Cardiac fibroblast (primary cell): ENCODE measurements at regions not wholly inside any gene's neighbourhood (a gene's known extent, or its start where the extent isn't known, plus 50 kb on each side); places are given as distances from the start of the nearest gene placed in this dataset.

Experiments
- DNase-seq, 2 donors: peaks; one replicate each; pipeline versions ENCODE4 v3.0.0 to v3.0.0-alpha.2; 2010; ENCODE audit warnings: low read depth in 2 of 2
- H3K4me3 ChIP-seq, 2 donors: replicated peaks in 1 of 2; 1 replicate in 1 of 2; 2 replicates in 1 of 2; pipeline ENCODE4 v1.5.1; 2011; ENCODE audit warnings: low read depth in 2 of 2, low read length in 2 of 2, mild to moderate bottlenecking in 2 of 2, moderate library complexity in 1 of 2
- TF ChIP-seq, protein P1 (sequence below): IDR thresholded peaks from one replicate; pipeline ENCODE4 v1.5.1; 2011; ENCODE audit warnings: low read depth, mild to moderate bottlenecking, low read length, inconsistent platforms

DNA sequence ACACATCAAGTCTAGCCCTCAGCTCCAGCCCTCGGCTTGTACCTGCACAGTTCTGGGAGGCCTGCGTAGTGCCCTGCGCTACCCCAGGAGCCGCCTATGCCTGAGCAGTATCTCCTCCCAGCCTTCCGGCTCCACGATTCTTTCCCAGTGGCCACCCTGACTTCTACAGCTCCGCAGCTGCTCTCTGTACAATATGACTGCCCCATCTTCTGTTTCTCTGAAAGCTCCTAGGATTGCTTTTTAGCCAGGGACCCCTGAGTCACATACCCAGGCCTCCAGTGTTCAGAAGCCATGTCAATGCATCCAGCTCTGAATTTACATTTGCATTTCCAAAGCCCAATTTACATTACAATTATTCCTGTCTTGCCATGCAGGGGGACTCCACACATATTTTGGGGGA lies 135.5 kb downstream of the PJA1 start:
- TF ChIP-seq, protein P1, sequence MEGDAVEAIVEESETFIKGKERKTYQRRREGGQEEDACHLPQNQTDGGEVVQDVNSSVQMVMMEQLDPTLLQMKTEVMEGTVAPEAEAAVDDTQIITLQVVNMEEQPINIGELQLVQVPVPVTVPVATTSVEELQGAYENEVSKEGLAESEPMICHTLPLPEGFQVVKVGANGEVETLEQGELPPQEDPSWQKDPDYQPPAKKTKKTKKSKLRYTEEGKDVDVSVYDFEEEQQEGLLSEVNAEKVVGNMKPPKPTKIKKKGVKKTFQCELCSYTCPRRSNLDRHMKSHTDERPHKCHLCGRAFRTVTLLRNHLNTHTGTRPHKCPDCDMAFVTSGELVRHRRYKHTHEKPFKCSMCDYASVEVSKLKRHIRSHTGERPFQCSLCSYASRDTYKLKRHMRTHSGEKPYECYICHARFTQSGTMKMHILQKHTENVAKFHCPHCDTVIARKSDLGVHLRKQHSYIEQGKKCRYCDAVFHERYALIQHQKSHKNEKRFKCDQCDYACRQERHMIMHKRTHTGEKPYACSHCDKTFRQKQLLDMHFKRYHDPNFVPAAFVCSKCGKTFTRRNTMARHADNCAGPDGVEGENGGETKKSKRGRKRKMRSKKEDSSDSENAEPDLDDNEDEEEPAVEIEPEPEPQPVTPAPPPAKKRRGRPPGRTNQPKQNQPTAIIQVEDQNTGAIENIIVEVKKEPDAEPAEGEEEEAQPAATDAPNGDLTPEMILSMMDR: no peak
- DNase-seq: no peak
- no peak overlapping the region for H3K4me3 ChIP-seq

DNA sequence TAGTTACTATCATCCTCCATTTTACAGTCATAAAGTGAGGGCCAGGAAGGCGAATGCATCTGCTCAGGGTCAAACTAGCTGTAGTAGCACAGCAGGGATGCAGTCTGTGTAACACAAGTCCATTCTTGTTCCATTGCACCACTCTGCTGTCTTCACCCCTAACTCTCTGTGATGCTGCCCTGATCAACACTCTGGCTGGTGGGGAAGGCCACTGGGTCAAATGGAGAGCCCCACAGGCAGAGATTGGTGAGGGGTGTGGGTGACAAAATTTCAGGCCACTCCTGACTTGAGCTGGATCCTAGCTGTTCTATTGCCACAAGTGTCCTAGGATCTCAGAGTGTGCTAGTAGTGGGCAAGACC lies 136.5 kb downstream of the PJA1 start:
- DNase-seq: no peak
- no peak overlapping the region for H3K4me3 ChIP-seq
- TF ChIP-seq, protein P1: no peak

DNA sequence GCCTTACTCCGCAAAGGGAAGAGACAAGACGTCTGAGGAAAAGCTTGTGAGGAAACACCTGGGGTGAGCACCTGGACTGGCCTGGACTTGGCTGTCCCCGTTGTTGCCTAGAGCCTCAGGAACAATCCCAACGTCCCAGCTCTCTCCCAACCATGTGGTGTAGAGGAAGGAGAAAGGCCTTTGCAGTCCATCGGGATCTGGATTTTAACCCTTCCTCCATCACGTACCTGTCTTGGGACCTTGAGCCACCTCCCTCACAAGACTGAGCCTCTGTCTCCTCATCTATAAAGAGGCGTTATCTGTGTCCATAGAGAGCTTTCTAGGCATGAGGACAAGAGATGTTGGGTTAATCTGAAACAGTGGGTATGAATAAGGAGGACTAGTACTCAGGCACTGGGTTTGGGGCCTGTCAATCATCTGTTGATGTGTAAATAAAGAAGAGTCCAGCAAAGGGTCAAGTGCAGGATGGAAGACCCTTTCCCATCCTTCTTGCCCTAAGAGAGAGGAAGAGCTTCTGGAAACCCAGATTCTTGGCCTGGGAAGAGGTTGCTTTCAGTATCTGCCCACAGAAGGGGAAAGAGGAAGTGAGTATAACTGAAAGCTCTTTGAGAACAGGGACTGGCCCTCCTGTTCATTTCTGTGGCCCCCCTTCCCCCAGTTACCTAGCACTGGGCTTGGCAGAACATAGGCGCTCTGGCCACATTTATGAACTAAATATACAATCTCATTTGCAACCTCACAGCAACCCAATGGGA lies 137.1 kb downstream of the PJA1 start:
- no peak overlapping the region for H3K4me3 ChIP-seq
- TF ChIP-seq, protein P1: no peak
- no peak for DNase-seq

DNA sequence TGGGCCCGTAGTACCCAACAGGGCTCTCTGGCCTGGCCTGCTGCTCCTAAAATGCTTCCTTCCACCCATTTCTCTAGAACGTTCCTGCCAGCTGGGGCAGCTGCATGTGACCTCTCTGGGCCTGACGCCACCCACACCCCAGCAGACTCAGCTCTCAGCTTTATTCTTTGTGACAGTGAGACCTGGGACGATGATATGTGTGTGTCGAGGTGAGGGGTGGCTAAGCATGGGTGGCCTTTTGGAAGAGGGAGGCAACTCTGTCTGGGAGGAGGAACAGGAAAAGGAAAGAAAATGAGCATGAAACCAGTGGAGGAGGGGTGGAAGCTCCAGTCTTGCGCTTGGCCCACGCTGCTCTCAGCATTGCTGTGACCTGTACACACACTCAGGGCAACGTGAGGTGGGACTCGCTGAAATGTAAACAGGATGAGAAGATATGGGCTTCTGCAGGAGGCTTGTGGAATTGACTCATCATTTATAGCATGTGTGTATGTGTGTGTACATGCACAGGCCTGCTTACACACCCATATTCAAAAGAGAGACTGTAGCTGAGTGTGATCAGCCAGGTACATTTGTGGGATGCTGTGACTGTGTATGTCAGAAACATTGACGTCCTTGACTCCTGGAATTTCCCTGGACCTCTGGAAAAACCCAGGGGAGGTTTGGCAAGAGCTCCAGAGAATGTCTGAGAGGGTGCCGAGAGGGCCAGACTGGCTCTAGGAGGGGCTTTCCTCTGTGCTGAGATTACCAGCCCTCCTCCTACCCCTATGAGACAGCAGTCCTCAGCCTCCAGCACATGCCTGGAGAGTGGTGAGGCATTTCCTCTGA lies 137.9 kb downstream of the PJA1 start:
- peak; percentile 80 to 81 for DNase-seq
- TF ChIP-seq, protein P1: no peak
- H3K4me3 ChIP-seq: no peak overlapping the region

DNA sequence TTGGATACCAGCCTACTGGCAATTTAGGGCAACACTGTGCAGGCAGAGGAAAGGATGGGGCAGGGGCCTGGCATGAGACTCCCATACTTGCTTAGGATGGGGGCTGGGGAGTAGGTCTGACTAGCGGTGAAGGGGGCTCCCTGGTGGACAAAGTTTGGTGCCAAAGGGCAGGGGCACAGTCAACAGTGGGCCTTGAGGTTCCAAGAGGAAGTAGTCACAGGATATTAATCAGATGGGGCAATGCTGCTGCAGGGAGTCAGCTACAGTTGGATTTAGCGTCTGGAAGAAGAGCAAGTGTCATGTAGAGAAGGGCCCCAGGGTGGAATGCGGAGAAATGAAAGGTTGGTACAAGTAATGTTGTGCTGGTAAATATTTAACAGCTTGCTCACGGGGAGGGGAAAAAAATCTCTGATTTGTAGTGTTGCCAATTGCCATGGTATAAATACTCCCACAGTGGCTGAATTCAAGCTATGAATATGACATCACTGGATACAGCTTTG lies 139.4 kb downstream of the PJA1 start:
- peak; percentile 71 to 76 for DNase-seq
- TF ChIP-seq, protein P1: no peak
- H3K4me3 ChIP-seq: no peak overlapping the region

DNA sequence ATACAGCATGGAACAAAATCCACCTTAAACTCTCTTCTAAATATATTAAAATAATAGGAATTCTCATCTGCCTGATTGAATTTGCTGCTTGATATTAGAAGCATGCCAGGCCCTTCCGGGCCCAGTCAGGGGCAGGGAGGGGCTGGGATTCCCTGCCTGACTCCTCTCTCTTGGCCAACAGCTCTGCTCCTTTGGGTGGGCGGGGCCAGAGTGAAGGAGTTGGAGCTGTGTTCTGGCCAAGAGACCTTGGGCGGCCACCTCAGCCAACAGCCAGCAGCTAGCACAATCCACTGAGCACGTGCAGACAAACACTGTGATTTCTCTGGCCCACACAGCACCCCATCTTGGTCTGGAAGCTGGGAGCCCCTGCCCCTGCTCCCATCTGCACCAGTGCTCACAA lies 140.3 kb downstream of the PJA1 start:
- DNase-seq: peak; percentile 71 to 88
- no peak overlapping the region for H3K4me3 ChIP-seq
- TF ChIP-seq, protein P1: no peak
